ENCODE measurements at regions not wholly inside any gene's neighbourhood (a gene's known extent, or its start where the extent isn't known, plus 50 kb on each side); places are given as distances from the start of the nearest gene placed in this dataset.

GRCh38 chr6:100117680-100118079 lies 123.7 kb upstream of the MCHR2 start:
- TF ChIP-seq CTCF (IDR thresholded peaks at IDR 0.05; ENCODE audit: low read depth, low read length) (no peak), MAX (IDR thresholded peaks at IDR 0.05; ENCODE audit: low read depth, low read length) (no peak), POLR2A (IDR thresholded peaks at IDR 0.05; ENCODE audit: extremely low read depth, insufficient read length) (no peak), MYC (IDR thresholded peaks at IDR 0.05; ENCODE audit: low read depth, low read length) (no peak)

All from NB4 (cell line).